HEK293T (cell line): ENCODE measurements at regions not wholly inside any gene's neighbourhood (a gene's known extent, or its start where the extent isn't known, plus 50 kb on each side); places are given as distances from the start of the nearest gene placed in this dataset.

Experiments
- ARNT ChIP-seq: fragments of 450-650 bp; IDR thresholded peaks from 2 replicates; pipeline ENCODE4 v1.6.1; 2017; ENCODE audit warnings: mild to moderate bottlenecking
- BHLHE40 ChIP-seq: fragments of 450-650 bp; IDR thresholded peaks from 2 replicates; pipeline ENCODE4 v1.6.1; 2016; ENCODE audit warnings: mild to moderate bottlenecking, moderate library complexity, borderline replicate concordance
- FOXA1 ChIP-seq: fragments of 450-650 bp; IDR thresholded peaks from 2 replicates; pipeline ENCODE4 v1.6.1; 2016; ENCODE audit warnings: mild to moderate bottlenecking
- HDGF ChIP-seq: fragments of 450-650 bp; IDR thresholded peaks from 2 replicates; pipeline ENCODE4 v1.6.1; 2017; ENCODE audit warnings: antibody characterized with exemption, borderline replicate concordance
- PKNOX1 ChIP-seq: fragments of 450-650 bp; IDR thresholded peaks from 2 replicates; pipeline ENCODE4 v1.6.1; 2016
- SP1 ChIP-seq: fragments of 450-650 bp; IDR thresholded peaks from 2 replicates; pipeline ENCODE4 v1.6.1; 2017
- SUZ12 ChIP-seq: fragments of 450-650 bp; IDR thresholded peaks from 2 replicates; pipeline ENCODE4 v1.6.1; 2016; ENCODE audit warnings: mild to moderate bottlenecking
- ZNF384 ChIP-seq: fragments of 450-650 bp; IDR thresholded peaks from 2 replicates; pipeline ENCODE4 v1.6.1; 2016

GRCh38 chr4:57309658-57310057 is 199.5 kb upstream of the IGFBP7 start:
- TF ChIP-seq HDGF (no peak), BHLHE40 (no peak), SUZ12 (no peak), PKNOX1 (no peak), SP1 (no peak), FOXA1 (no peak), ARNT (no peak), ZNF384 (no peak)
